ENCODE measurements at regions not wholly inside any gene's neighbourhood (a gene's known extent, or its start where the extent isn't known, plus 50 kb on each side); places are given as distances from the start of the nearest gene placed in this dataset.
"Not testable (repeated sequence)": the region's sequence is repeated elsewhere in the genome, so short reads cannot be mapped to it uniquely, and the experiment has no call there.

DNA sequence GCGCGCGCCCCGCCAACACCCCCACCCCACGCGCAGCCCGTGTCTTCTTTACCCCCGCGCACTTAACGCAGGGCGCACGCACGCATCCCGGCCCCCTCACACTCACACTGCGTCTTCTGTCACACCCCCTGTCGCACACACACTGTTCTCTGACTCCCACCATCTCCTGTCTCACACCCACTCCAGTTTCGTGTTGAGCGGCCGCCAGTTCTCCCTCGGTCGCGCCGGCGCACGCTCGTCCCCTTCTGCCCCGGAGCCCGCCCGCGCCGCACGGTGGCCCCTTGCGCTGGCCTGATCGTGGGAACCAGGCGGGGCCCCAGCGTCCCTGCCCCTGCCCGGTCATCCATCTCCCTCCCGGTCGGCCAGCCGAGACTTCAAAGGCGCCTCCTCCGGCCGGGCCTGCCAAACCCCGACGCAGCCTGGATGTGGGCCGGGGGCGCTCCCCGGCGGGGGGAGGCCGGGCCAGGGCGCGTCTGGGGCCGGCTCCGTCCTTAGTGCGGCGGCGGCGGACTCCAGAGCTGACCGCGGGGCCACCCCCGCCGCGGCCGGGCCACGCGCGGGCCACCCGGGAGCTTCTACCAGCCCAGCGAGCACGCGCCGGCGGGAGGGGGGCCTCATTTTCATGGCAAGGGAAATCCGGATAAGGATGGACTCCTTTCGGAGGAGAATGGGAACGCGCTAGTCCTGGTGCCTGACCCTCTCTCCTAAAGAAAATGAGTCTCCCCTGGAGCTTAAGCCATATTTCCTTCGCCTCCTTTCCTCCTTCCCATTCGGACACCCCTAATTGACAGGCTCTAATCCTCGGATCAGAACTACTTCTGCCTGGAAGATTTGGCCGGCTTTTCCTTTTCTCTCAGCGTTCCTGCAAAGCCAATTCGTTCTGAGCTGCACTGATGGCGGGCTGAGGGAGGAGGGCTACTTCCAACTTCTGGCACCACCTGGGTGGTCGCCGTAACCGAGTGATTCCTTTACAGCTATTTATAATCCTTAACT lies 82.0 kb upstream of the HMGA2 start:
- 9 to 35% methylated on average over 18 to 50 of the region's 87 CpGs for WGBS, 2 donors
- DNase-seq: no peak

DNA sequence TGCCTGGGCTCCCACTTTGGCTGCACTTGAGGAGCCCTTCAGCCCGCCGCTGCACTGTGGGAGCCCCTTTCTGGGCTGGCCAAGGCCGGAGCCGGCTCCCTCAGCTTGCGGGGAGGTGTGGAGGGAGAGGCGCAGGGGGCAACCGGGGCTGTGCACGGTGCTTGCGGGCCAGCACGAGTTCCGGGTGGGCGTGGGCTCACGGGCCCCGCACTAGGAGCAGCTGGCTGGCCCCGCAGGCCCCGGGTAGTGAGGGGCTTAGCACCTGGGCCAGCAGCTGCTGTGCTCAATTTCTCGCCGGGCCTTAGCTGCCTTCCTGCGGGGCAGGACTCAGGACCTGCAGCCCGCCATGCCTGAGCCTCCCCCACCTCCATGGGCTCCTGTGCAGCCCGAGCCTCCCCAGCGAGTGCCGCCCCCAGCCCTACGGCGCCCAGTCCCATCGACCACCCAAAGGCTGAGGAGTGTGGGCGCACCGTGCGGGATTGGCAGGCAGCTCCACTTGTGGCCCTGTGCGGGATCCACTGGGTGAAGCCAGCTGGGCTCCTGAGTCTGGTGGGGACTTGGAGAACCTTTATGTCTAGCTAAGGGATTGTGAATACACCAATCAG lies 79.9 kb upstream of the HMGA2 start:
- H3K4me1 ChIP-seq: peaks cover 0 to 23% (median 16%) of the 10 kb centered on the region in 3 donors
- peaks cover 0 to 63% (median 4%) of the 10 kb centered on the region in 4 donors for H3K27me3 ChIP-seq
- intact Hi-C loops (cut with DNase I): loop anchor here (5.0 kb wide), 1 partner anchor 473 kb away; no protein-coding TSS in a partner anchor

More for the DNA sequence above, 82.0 kb upstream of the HMGA2 start:
- Histone ChIP-seq H3K9me3 (no peaks in the 10 kb centered on the region), H3K4me3 (peak overlapping the region; percentile 46 to 73 (median 57)), H3K27me3 (peaks cover 0 to 57% (median 4%) of the 10 kb centered on the region in 4 donors), H3K4me1 (peaks cover 0 to 23% (median 16%) of the 10 kb centered on the region in 3 donors), H3K36me3 (no peaks in the 10 kb centered on the region), H3K27ac (no peak overlapping the region)
- TF ChIP-seq POLR2A (IDR thresholded peaks at IDR 0.05): no peak
- TF ChIP-seq, protein P1, sequence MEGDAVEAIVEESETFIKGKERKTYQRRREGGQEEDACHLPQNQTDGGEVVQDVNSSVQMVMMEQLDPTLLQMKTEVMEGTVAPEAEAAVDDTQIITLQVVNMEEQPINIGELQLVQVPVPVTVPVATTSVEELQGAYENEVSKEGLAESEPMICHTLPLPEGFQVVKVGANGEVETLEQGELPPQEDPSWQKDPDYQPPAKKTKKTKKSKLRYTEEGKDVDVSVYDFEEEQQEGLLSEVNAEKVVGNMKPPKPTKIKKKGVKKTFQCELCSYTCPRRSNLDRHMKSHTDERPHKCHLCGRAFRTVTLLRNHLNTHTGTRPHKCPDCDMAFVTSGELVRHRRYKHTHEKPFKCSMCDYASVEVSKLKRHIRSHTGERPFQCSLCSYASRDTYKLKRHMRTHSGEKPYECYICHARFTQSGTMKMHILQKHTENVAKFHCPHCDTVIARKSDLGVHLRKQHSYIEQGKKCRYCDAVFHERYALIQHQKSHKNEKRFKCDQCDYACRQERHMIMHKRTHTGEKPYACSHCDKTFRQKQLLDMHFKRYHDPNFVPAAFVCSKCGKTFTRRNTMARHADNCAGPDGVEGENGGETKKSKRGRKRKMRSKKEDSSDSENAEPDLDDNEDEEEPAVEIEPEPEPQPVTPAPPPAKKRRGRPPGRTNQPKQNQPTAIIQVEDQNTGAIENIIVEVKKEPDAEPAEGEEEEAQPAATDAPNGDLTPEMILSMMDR (IDR thresholded peaks at IDR 0.05): no peak
- intact Hi-C loops (cut with DNase I): loop anchor here (5.0 kb wide), 1 partner anchor 475 kb away; no protein-coding TSS in a partner anchor

DNA sequence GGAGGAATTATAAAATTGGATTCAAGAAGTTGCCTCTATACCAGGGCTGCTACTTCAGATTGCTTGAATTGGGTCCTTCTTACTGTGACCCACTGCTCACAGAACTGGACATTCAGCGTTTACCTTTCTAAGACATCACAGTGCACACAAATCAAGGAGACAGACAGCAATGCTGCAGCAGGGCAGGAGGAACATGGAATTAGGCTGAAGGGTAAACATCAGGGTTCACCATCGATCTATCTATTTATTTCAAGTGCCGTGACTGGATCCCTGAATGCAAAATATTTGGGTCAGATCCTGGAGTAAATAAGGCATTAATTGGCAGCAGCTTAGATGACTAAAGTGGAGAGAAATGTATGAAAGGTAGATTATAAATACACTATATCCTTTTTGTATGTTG lies 76.9 kb upstream of the HMGA2 start:
- 57 to 64% methylated on average over 3 of the region's 3 CpGs for WGBS, 2 donors
- H3K27me3 ChIP-seq: peaks cover 0 to 59% (median 4%) of the 10 kb centered on the region in 4 donors
- H3K36me3 ChIP-seq: no peaks in the 10 kb centered on the region
- no peaks in the 10 kb centered on the region for H3K9me3 ChIP-seq
- DNase-seq: no peak
- H3K27ac ChIP-seq: no peak overlapping the region
- intact Hi-C loops (cut with DNase I): no loop called here
- H3K4me1 ChIP-seq: peaks cover 0 to 6% (median 1%) of the 10 kb centered on the region in 3 donors
- H3K4me3 ChIP-seq: no peak overlapping the region
- TF ChIP-seq, protein P1 (IDR thresholded peaks at IDR 0.05): no peak
- no peak for TF ChIP-seq POLR2A (IDR thresholded peaks at IDR 0.05)

More for the DNA sequence above, 79.9 kb upstream of the HMGA2 start:
- WGBS, 2 donors: no CpG with 5 or more reads among the region's 30 CpGs
- not testable (repeated sequence) for DNase-seq, H3K27ac ChIP-seq, H3K4me3 ChIP-seq, H3K9me3 ChIP-seq, H3K36me3 ChIP-seq

DNA sequence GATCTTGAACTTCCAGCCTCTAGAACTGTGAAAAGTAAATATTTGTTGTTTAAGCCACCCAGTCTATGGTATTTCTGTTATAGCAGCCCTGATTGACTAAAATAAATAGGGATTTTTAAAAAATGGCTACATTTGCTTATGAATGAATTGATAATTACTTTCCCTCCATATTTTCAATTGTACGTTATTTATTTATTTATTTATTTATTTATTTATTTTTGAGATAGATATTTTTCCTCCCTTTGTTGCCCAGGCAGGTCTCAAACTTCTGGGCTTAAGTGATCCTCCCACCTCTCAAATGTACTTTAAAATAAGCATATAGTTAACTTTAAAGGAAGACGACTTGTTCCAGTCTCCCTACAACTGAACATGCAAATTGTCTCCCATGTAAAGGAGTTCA lies 76.0 kb upstream of the HMGA2 start:
- TF ChIP-seq, protein P1 (IDR thresholded peaks at IDR 0.05): no peak
- no peak for TF ChIP-seq POLR2A (IDR thresholded peaks at IDR 0.05)
- H3K4me3 ChIP-seq: no peak overlapping the region
- no peak overlapping the region for H3K27ac ChIP-seq
- H3K9me3 ChIP-seq: no peaks in the 10 kb centered on the region
- peaks cover 0 to 49% (median under 1%) of the 10 kb centered on the region in 4 donors for H3K27me3 ChIP-seq
- DNase-seq: no peak
- WGBS, 2 donors: 79 to 89% methylated on average over 2 of the region's 2 CpGs
- no peaks in the 10 kb centered on the region for H3K4me1 ChIP-seq
- intact Hi-C loops (cut with DNase I): no loop called here
- no peaks in the 10 kb centered on the region for H3K36me3 ChIP-seq

DNA sequence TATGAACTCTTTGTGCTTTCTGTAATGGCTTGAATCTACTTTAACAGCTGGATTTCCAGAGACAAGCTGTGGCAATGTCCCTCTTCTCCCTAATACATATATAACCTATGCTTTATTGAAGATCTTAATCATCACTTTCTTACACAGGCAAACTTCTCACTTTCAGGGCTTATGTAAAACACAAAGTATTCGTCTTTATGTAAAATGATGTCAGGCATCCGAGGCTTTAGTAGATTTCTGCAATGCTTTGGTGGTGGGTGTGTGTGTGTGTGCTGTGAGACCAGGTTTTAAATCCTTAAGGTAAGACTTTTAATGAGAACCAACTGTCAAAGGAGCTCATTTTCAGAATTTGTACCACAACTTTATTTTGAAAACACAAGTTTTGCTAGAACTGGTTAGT lies 70.0 kb upstream of the HMGA2 start:
- H3K36me3 ChIP-seq: no peaks in the 10 kb centered on the region
- no peak overlapping the region for H3K27ac ChIP-seq
- intact Hi-C loops (cut with DNase I): no loop called here
- no peak for DNase-seq
- no peak overlapping the region for H3K4me3 ChIP-seq
- TF ChIP-seq POLR2A (IDR thresholded peaks at IDR 0.05): no peak
- TF ChIP-seq, protein P1 (IDR thresholded peaks at IDR 0.05): no peak
- H3K9me3 ChIP-seq: no peaks in the 10 kb centered on the region
- no peaks in the 10 kb centered on the region for H3K4me1 ChIP-seq
- WGBS, 2 donors: 55 to 76% methylated on average over 2 of the region's 2 CpGs
- H3K27me3 ChIP-seq: peaks cover 0 to 18% (median 0%) of the 10 kb centered on the region in 4 donors
